PC-3 (cell line): ENCODE measurements at regions not wholly inside any gene's neighbourhood (a gene's known extent, or its start where the extent isn't known, plus 50 kb on each side); places are given as distances from the start of the nearest gene placed in this dataset.
"Not testable (repeated sequence)": the region's sequence is repeated elsewhere in the genome, so short reads cannot be mapped to it uniquely, and the experiment has no call there.

Experiments used
- ATAC-seq: fragments of 200-7000 bp; cut with Tn5 transposase; 2 replicates; pipeline ENCODE4 v1.9.1; 2020; ENCODE audit warnings: mild to moderate bottlenecking, moderate library complexity
- BruUV-seq: library from RNA; stranded (reverse); fragments of 400-500 nt; replicated peaks from 2 replicates; lab custom pipeline; 2021; lab: Mats Ljungman, UMichigan
- CTCF ChIA-PET: fragments of 300-600 bp; sonication (Branson Sonifier 250); formaldehyde crosslinking; loops from one replicate; lab custom pipeline; 2022; ENCODE audit warnings: antibody characterized with exemption; lab: Charles Lee
- POLR2A ChIA-PET: fragments of 300-600 bp; sonication (Branson Sonifier 250); formaldehyde crosslinking; loops from one replicate; lab custom pipeline; 2022; ENCODE audit warnings: antibody characterized with exemption; ENCODE audit not compliant: unreplicated experiment; lab: Charles Lee
- DNase-seq: peaks from one replicate; pipeline ENCODE4 v3.0.0-alpha.2; 2015
- H2AFZ ChIP-seq: fragments of 300-600 bp; sonication (generic); 2 replicates; pipeline ENCODE4 v1.6.0; 2016; ENCODE audit warnings: antibody characterized with exemption, low read length
- H3F3A ChIP-seq: fragments of 300-600 bp; sonication (generic); one replicate; pipeline ENCODE4 v1.6.0; 2017; ENCODE audit warnings: antibody characterized with exemption, low read length, control low read depth, mild to moderate bottlenecking; ENCODE audit not compliant: unreplicated experiment
- H3K27ac ChIP-seq: fragments of 300-600 bp; sonication (generic); 2 replicates; pipeline ENCODE4 v1.5.1; 2016; ENCODE audit warnings: mild to moderate bottlenecking, low read length
- H3K27me3 ChIP-seq: fragments of 300-600 bp; sonication (generic); 2 replicates; pipeline ENCODE4 v1.6.1; 2016; ENCODE audit warnings: low read length, mixed read lengths
- H3K36me3 ChIP-seq: fragments of 300-600 bp; sonication (generic); 2 replicates; pipeline ENCODE4 v1.6.1; 2016; ENCODE audit warnings: low read depth, mixed run types, low read length, mixed read lengths
- H3K4me1 ChIP-seq: fragments of 300-600 bp; sonication (generic); 2 replicates; pipeline ENCODE4 v1.5.1; 2016; ENCODE audit warnings: low read length; ENCODE audit not compliant: insufficient read depth
- H3K4me2 ChIP-seq: fragments of 300-600 bp; sonication (generic); 2 replicates; pipeline ENCODE4 v1.6.0; 2016; ENCODE audit warnings: low read length
- H3K4me3 ChIP-seq: fragments of 300-600 bp; sonication (generic); 2 replicates; pipeline ENCODE4 v1.5.1; 2016; ENCODE audit warnings: mild to moderate bottlenecking, low read length, mixed read lengths
- H3K79me2 ChIP-seq: fragments of 300-600 bp; sonication (generic); 2 replicates; pipeline ENCODE4 v1.6.1; 2017; ENCODE audit warnings: low read length, mixed read lengths
- H3K9ac ChIP-seq: fragments of 300-600 bp; sonication (generic); 2 replicates; pipeline ENCODE4 v1.6.0; 2016; ENCODE audit warnings: mild to moderate bottlenecking, low read length
- H3K9me2 ChIP-seq: fragments of 300-600 bp; sonication (generic); replicated peaks from 2 replicates; pipeline ENCODE4 v1.6.1; 2016; ENCODE audit warnings: mixed run types, low read length, mixed read lengths
- H3K9me3 ChIP-seq: fragments of 300-600 bp; sonication (generic); 2 replicates; pipeline ENCODE4 v1.6.1; 2016; ENCODE audit warnings: low read length, mixed read lengths
- H4K20me1 ChIP-seq: fragments of 300-600 bp; sonication (generic); 2 replicates; pipeline ENCODE4 v1.6.1; 2016; ENCODE audit warnings: low read length, mixed read lengths
- intact Hi-C: fragments of 100-400 bp; cut with micrococcal nuclease; formaldehyde crosslinking; loops from 2 replicates; pipeline ENCODE4 v1.9.0; 2023

- CTCF ChIA-PET, DNase-seq, H2AFZ ChIP-seq, H3K4me1 ChIP-seq, H3K27ac ChIP-seq, H3K4me3 ChIP-seq, H3K9me2 ChIP-seq, POLR2A ChIA-PET, H4K20me1 ChIP-seq, intact Hi-C loops, H3K79me2 ChIP-seq, H3K4me2 ChIP-seq, ATAC-seq, H3K36me3 ChIP-seq, H3K27me3 ChIP-seq, H3F3A ChIP-seq, H3K9me3 ChIP-seq, BruUV-seq, H3K9ac ChIP-seq: not testable (repeated sequence)
Observed at GRCh38 chr21:6039224-6039623, 4482.2 kb upstream of the TPTE start.

DNA sequence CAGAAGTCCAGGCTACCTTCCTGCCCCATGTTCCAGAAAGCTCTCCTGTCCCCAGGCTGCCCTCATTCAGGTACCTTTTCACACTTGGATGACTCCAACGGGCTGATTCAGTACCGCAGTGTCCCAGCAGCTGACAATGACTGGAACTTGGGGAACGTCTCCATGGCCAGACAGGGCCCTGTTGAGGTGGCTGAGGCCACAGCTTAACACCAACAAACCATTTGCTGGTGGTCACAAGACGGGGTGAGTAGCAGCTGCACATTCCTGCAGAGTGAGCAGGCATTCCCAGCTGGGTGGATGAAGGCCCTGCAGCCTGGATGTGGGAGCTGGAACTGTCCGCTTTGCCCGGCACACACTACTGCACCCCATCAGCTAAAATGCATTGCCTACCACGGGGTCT lies 4481.3 kb upstream of the TPTE start:
- H3K4me1 ChIP-seq, H3K36me3 ChIP-seq, H3K27me3 ChIP-seq, CTCF ChIA-PET, H2AFZ ChIP-seq, H3K79me2 ChIP-seq, POLR2A ChIA-PET, H3K27ac ChIP-seq, H3F3A ChIP-seq, H3K9me3 ChIP-seq, DNase-seq, intact Hi-C loops, H3K4me3 ChIP-seq, H3K9me2 ChIP-seq, H3K4me2 ChIP-seq, H4K20me1 ChIP-seq, H3K9ac ChIP-seq: not testable (repeated sequence)
- TSS peak; percentile 44 for BruUV-seq
- peak; percentile 17; the same call in 1 of the 2 replicates for ATAC-seq

GRCh38 chr21:6043430-6044275 lies 4477.7 kb upstream of the TPTE start:
- H3K4me3 ChIP-seq, H3K9ac ChIP-seq, H3K9me2 ChIP-seq, POLR2A ChIA-PET, BruUV-seq, intact Hi-C loops, H3F3A ChIP-seq, H4K20me1 ChIP-seq, H3K79me2 ChIP-seq, H3K4me1 ChIP-seq, CTCF ChIA-PET, H3K9me3 ChIP-seq, H3K4me2 ChIP-seq, H3K36me3 ChIP-seq, H3K27ac ChIP-seq, H3K27me3 ChIP-seq, H2AFZ ChIP-seq, DNase-seq: not testable (repeated sequence)
- ATAC-seq, result peak; percentile 85

GRCh38 chr21:6044695-6045094 lies 4476.7 kb upstream of the TPTE start:
- POLR2A ChIA-PET, H3K9me2 ChIP-seq, BruUV-seq, H3K4me3 ChIP-seq, CTCF ChIA-PET, H3K36me3 ChIP-seq, H3F3A ChIP-seq, H3K9ac ChIP-seq, H3K79me2 ChIP-seq, H2AFZ ChIP-seq, H3K4me2 ChIP-seq, H3K27me3 ChIP-seq, H4K20me1 ChIP-seq, intact Hi-C loops, DNase-seq, H3K4me1 ChIP-seq, H3K27ac ChIP-seq, H3K9me3 ChIP-seq: not testable (repeated sequence)
- peak; percentile 61 for ATAC-seq

- H3K4me1 ChIP-seq, POLR2A ChIA-PET, H3K79me2 ChIP-seq, H3K9me2 ChIP-seq, H3K4me3 ChIP-seq, DNase-seq, H3K27ac ChIP-seq, intact Hi-C loops, H4K20me1 ChIP-seq, H3K4me2 ChIP-seq, H3K27me3 ChIP-seq, H2AFZ ChIP-seq, BruUV-seq, H3K9me3 ChIP-seq, H3K36me3 ChIP-seq, H3K9ac ChIP-seq, CTCF ChIA-PET, H3F3A ChIP-seq: not testable (repeated sequence)
- ATAC-seq, result peak; percentile 98
Observed at GRCh38 chr21:6049930-6050329, 4471.5 kb upstream of the TPTE start.

GRCh38 chr21:6052109-6052508 lies 4469.3 kb upstream of the TPTE start:
- H3K9me2 ChIP-seq, H3K79me2 ChIP-seq, H3K27ac ChIP-seq, H2AFZ ChIP-seq, H3K9me3 ChIP-seq, CTCF ChIA-PET, H4K20me1 ChIP-seq, H3K4me2 ChIP-seq, DNase-seq, H3K36me3 ChIP-seq, H3K27me3 ChIP-seq, H3F3A ChIP-seq, H3K4me3 ChIP-seq, intact Hi-C loops, H3K9ac ChIP-seq, BruUV-seq, POLR2A ChIA-PET, H3K4me1 ChIP-seq: not testable (repeated sequence)
- ATAC-seq, result 0 out of 2 replicates have a peak, but pooled peaks have one; percentile 18
